Neural progenitor cell (in vitro differentiated cells): ENCODE measurements at regions not wholly inside any gene's neighbourhood (a gene's known extent, or its start where the extent isn't known, plus 50 kb on each side); places are given as distances from the start of the nearest gene placed in this dataset.

ENCODE experiments used
- DNase-seq: peaks from one replicate; pipeline ENCODE4 v3.0.0-alpha.2; 2016; ENCODE audit warnings: low spot score
- H2AFZ ChIP-seq: fragments of 200-600 bp; sonication (generic); replicated peaks from 2 replicates; pipeline ENCODE4 v1.6.1; 2016; ENCODE audit warnings: antibody characterized with exemption
- H3F3A ChIP-seq: fragments of 200-600 bp; sonication (generic); 2 replicates; pipeline ENCODE4 v1.6.1; 2016; ENCODE audit warnings: antibody characterized with exemption, low read depth
- H3K27ac ChIP-seq: fragments of 200-600 bp; sonication (generic); 2 replicates; pipeline ENCODE4 v1.5.1; 2016; ENCODE audit warnings: mild to moderate bottlenecking
- H3K27me3 ChIP-seq: fragments of 200-600 bp; sonication (generic); 2 replicates; pipeline ENCODE4 v1.6.1; 2016; ENCODE audit warnings: mild to moderate bottlenecking, moderate library complexity
- H3K36me3 ChIP-seq: fragments of 200-600 bp; sonication (generic); 2 replicates; pipeline ENCODE4 v1.5.1; 2016
- H3K4me1 ChIP-seq: fragments of 200-600 bp; sonication (generic); 2 replicates; pipeline ENCODE4 v1.6.1; 2016; ENCODE audit warnings: mixed run types
- H3K4me2 ChIP-seq: fragments of 200-600 bp; sonication (generic); 2 replicates; pipeline ENCODE4 v1.6.1; 2016
- H3K4me3 ChIP-seq: fragments of 200-600 bp; sonication (generic); 2 replicates; pipeline ENCODE4 v1.5.1; 2016
- H3K79me2 ChIP-seq: fragments of 200-600 bp; sonication (generic); 2 replicates; pipeline ENCODE4 v1.6.1; 2016; ENCODE audit warnings: low read depth
- H3K9ac ChIP-seq: fragments of 200-600 bp; sonication (generic); 2 replicates; pipeline ENCODE4 v1.6.1; 2016
- H3K9me3 ChIP-seq: fragments of 200-600 bp; sonication (generic); 2 replicates; pipeline ENCODE4 v1.5.1; 2016; ENCODE audit warnings: low read depth
- H4K20me1 ChIP-seq: fragments of 200-600 bp; sonication (generic); 2 replicates; pipeline ENCODE4 v1.6.1; 2016; ENCODE audit warnings: low read depth
- H3K27ac Mint-ChIP-seq: 3 replicates; pipeline ENCODE4 v1.8.0; 2021; ENCODE audit warnings: mixed read lengths
- H3K27me3 Mint-ChIP-seq: 2 replicates; pipeline ENCODE4 v1.8.0; 2022; ENCODE audit warnings: low read depth, mild to moderate bottlenecking, inconsistent platforms, moderate library complexity, mixed read lengths; ENCODE audit not compliant: insufficient read depth
- H3K36me3 Mint-ChIP-seq: 3 replicates; pipeline ENCODE4 v1.8.0; 2021; ENCODE audit warnings: mixed read lengths
- H3K4me1 Mint-ChIP-seq: 3 replicates; pipeline ENCODE4 v1.8.0; 2021; ENCODE audit warnings: mixed read lengths
- H3K4me3 Mint-ChIP-seq: 3 replicates; pipeline ENCODE4 v1.8.0; 2021; ENCODE audit warnings: mild to moderate bottlenecking, moderate library complexity, mixed read lengths
- H3K9me3 Mint-ChIP-seq: 3 replicates; pipeline ENCODE4 v1.8.0; 2020; ENCODE audit warnings: mixed read lengths
- CTCF ChIP-seq: fragments of 200-600 bp; sonication (generic); IDR thresholded peaks from 2 replicates; pipeline ENCODE4 v1.5.1; 2017; ENCODE audit warnings: antibody characterized with exemption, mild to moderate bottlenecking
- EZH2 ChIP-seq: fragments of 200-600 bp; sonication (generic); IDR thresholded peaks from 2 replicates; pipeline ENCODE4 v1.6.1; 2017; ENCODE audit warnings: antibody characterized with exemption, mild to moderate bottlenecking, moderate library complexity
- EZH2phosphoT487 ChIP-seq: fragments of 200-600 bp; sonication (generic); IDR thresholded peaks from 2 replicates; pipeline ENCODE4 v1.6.1; 2017; ENCODE audit warnings: antibody characterized with exemption

- TF ChIP-seq EZH2, result no peak
- no peak for TF ChIP-seq CTCF
- no peak for TF ChIP-seq EZH2phosphoT487
- Histone ChIP-seq H3K9ac (no peak overlapping the region), H4K20me1 (no peaks in the 10 kb centered on the region), H3K4me1 (peaks cover 29% of the 10 kb centered on the region), H3K4me2 (no peak overlapping the region), H2AFZ (no peak overlapping the region), H3K27ac (no peak overlapping the region), H3K4me3 (no peak overlapping the region), H3K9me3 (no peaks in the 10 kb centered on the region), H3F3A (peaks cover 22% of the 10 kb centered on the region), H3K27me3 (peaks cover 9% of the 10 kb centered on the region), H3K36me3 (no peaks in the 10 kb centered on the region), H3K79me2 (no peaks in the 10 kb centered on the region)
- Mint-ChIP-seq H3K27me3 (peaks cover 12% of the 10 kb centered on the region), H3K9me3 (no peaks in the 10 kb centered on the region), H3K27ac (no peak overlapping the region), H3K4me3 (no peak overlapping the region), H3K36me3 (no peaks in the 10 kb centered on the region), H3K4me1 (peaks cover 39% of the 10 kb centered on the region)
- DNase-seq, result no peak
Observed at GRCh38 chr22:49452362-49452946, 375.2 kb downstream of the BRD1 start.

- TF ChIP-seq EZH2, result no peak
- no peak for TF ChIP-seq EZH2phosphoT487
- Histone ChIP-seq H4K20me1 (no peaks in the 10 kb centered on the region), H3K4me2 (peak overlapping the region; percentile 69), H3K9ac (no peak overlapping the region), H2AFZ (peak overlapping the region; percentile 20), H3K9me3 (no peaks in the 10 kb centered on the region), H3K27ac (no peak overlapping the region), H3K27me3 (peaks cover 9% of the 10 kb centered on the region), H3K4me1 (peaks cover 29% of the 10 kb centered on the region), H3F3A (peaks cover 22% of the 10 kb centered on the region), H3K36me3 (no peaks in the 10 kb centered on the region), H3K4me3 (peak overlapping the region; percentile 32), H3K79me2 (no peaks in the 10 kb centered on the region)
- Mint-ChIP-seq H3K27ac (no peak overlapping the region), H3K9me3 (no peaks in the 10 kb centered on the region), H3K4me1 (peaks cover 31% of the 10 kb centered on the region), H3K4me3 (no peak overlapping the region), H3K27me3 (peaks cover 12% of the 10 kb centered on the region), H3K36me3 (no peaks in the 10 kb centered on the region)
- DNase-seq, result no peak
Observed at GRCh38 chr22:49451070-49451840, 376.4 kb downstream of the BRD1 start.

- no peaks in the 10 kb centered on the region for H3K36me3 ChIP-seq
- Mint-ChIP-seq H3K4me3 (peak overlapping the region; percentile 71), H3K36me3 (no peaks in the 10 kb centered on the region), H3K9me3 (no peaks in the 10 kb centered on the region), H3K27ac (no peak overlapping the region), H3K4me1 (peaks cover 29% of the 10 kb centered on the region), H3K27me3 (peaks cover 12% of the 10 kb centered on the region)
- H3K4me3 ChIP-seq, result peak overlapping the region; percentile 32
- no peaks in the 10 kb centered on the region for H4K20me1 ChIP-seq
- H3K4me2 ChIP-seq, result peak overlapping the region; percentile 69
- peaks cover 29% of the 10 kb centered on the region for H3K4me1 ChIP-seq
- peaks cover 22% of the 10 kb centered on the region for H3F3A ChIP-seq
- H2AFZ ChIP-seq, result peak overlapping the region; percentile 20
- DNase-seq, result peak; percentile 60
- H3K27me3 ChIP-seq, result peaks cover 9% of the 10 kb centered on the region
- no peak overlapping the region for H3K9ac ChIP-seq
- no peaks in the 10 kb centered on the region for H3K79me2 ChIP-seq
- no peak overlapping the region for H3K27ac ChIP-seq
- TF ChIP-seq EZH2, result no peak
- TF ChIP-seq CTCF, result no peak
- TF ChIP-seq EZH2phosphoT487, result no peak
- H3K9me3 ChIP-seq, result no peaks in the 10 kb centered on the region
Observed at GRCh38 chr22:49450498-49450897, 377.2 kb downstream of the BRD1 start.
